GM18867 (cell line): ENCODE measurements at regions not wholly inside any gene's neighbourhood (a gene's known extent, or its start where the extent isn't known, plus 50 kb on each side); places are given as distances from the start of the nearest gene placed in this dataset.
"Not testable (repeated sequence)": the region's sequence is repeated elsewhere in the genome, so short reads cannot be mapped to it uniquely, and the experiment has no call there.

ENCODE experiments used
- ATAC-seq: cut with Tn5 transposase; IDR thresholded peaks from one replicate; pipeline ENCODE4 v1.9.1; 2021; ENCODE audit warnings: mild to moderate bottlenecking, moderate library complexity; ENCODE audit not compliant: unreplicated experiment

- no peak for ATAC-seq
These were observed 193.8 kb upstream of the AJAP1 start for GRCh38 chr1:4460651-4461050.

GRCh38 chr1:4461726-4462290 is 192.6 kb upstream of the AJAP1 start:
- ATAC-seq = no peak

- no peak for ATAC-seq
These were observed 191.5 kb upstream of the AJAP1 start for GRCh38 chr1:4462831-4463484.

DNA sequence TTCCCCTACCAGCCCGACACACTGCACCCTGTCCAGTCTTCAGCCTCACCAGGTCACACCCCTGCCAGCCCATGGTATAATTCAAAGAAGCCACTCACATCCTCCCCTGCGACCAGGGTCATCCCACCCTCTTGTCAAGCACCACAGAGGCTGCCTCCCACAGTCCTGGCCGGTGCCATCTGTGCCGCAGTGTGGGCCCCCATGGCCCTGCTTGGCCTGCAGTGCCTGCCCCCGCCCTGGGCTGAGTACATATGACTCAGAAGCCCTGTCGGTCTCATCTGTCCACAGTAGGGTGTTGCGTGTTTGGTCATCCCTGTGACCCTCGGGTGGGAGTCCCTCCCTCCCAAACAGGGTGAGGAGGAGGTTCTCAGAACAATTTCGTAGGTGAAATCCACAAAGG is 190.8 kb upstream of the AJAP1 start:
- no peak for ATAC-seq

DNA sequence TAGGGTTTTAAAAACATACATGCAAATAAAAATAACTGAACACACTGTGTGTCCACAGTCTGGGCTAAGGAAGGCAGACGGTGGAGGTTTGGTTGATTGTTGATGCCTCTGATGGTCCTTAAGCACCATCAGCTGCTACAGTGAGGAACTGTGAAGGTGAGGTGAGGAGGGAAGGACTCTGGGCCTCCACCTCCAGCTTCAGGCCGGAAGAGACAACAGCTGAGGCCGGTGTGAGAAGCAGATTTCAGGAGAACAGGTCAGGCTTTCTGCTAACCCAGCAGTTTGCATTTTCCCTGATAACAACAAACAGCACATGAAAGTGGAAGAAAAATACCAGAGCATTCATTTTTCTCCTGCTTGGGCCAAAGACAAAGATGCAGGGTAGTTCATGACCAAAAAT is 189.9 kb upstream of the AJAP1 start:
- no peak for ATAC-seq

DNA sequence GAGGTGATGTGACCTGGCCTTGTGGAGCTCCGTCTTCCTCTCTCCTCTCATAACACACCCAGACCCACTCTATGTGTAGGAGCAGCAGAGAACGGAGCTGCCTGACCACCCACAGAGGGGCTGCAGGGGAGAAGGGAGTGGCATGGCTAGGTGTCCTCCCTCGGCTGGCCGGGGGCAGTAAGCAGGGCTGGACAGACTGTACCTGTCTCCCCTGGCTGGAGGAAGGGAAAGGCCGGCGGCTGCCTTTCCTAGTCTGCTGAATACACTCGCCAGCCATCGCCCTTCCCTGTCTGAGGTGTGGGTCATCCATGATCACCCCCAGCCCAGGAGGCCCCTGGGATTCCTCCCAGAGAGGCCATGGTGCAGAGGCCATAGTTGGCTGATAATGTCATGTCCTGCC is 187.2 kb upstream of the AJAP1 start:
- ATAC-seq = no peak

DNA sequence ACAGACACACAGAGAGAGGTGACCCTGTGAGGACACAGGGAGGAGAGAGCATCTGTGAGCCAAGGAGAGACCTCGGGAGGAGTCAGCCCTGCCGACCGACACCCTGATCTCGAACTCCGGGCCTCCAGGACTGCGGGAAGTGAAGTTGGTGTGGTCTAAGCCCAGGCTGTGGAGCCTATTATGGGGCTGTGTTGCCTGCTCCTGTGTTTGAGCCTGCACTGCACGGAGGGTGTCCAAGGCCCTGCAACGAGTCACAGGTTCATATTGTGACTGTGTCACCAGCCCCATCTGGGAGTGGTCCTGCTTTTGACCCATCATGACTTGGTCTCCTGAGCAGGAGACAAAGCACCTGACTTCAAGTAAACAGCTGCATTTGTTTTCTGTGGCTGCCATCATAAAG is 186.0 kb upstream of the AJAP1 start:
- ATAC-seq = no peak

- ATAC-seq = no peak
These were observed 185.4 kb upstream of the AJAP1 start for GRCh38 chr1:4468804-4469514.

- ATAC-seq = no peak
These were observed 178.0 kb upstream of the AJAP1 start for GRCh38 chr1:4476394-4476793.

- ATAC-seq = no peak
These were observed 173.0 kb upstream of the AJAP1 start for GRCh38 chr1:4481451-4481850.

DNA sequence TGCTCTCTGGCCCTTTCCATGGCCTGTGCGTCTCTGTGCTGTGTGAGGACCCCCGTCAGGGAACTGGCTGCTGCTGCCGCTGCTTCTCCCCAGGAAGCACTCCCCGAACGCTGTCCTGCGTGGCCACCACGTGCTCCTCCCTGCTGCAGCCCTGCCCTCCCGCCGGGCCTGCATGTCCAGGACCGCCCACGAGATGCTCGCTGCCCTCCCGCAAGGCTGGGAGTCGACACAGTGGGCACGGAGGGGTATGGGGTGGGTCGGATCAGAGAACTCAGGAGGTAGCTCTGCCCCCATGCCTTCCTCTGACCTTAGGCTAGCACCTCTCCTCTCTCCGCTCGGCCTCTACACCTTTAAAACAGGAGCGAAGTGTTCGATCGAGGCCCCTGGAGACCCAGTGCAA is 171.9 kb upstream of the AJAP1 start:
- no peak for ATAC-seq

DNA sequence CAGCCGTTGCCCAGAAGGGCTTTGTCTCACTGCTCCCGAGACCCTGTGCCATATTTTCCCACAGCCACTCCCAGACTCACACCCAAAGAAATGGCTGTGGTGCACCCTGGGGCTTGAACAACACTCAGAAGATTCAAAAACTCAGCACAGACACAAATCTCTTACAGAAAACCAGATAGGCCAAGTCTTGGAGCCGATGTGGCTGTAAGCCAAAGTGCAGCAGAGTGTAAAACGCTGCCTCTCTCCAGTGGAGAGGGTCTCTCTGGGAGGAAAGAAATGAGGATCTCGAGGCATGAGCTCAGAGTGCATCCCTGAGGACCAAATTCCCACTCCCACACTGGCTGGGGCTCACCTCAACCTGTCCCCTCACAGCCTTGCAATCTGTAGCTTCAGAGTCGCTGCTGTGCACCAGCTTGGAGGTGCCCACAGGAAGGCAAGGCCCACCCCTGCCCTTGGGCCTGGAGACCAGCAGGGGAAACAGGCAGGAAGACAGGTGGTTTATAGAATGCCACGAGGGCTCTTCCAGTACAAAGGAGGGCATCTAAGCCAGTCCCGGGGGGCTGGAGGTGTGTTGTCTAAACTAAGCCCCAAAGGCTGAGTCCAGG is 171.3 kb upstream of the AJAP1 start:
- no peak for ATAC-seq

DNA sequence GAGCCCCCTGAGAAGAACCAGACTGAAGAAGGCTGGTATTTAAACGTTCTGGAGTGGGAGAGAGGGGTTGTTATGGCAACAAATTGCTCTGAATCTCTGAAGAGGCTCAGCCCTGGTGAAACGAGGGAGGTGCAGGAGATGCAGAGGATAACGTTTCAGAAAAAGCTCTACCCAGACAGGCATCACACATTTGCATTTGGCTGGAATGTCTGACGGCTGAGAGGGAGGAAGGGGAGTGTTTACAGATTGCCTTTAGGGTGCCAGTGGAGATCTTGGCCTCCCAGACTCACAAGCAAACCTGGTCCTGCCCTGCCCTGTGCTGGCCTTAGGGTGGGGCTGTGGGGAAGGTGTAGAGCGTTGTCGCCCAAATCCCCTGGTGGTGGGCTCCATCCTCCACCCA is 169.0 kb upstream of the AJAP1 start:
- no peak for ATAC-seq

DNA sequence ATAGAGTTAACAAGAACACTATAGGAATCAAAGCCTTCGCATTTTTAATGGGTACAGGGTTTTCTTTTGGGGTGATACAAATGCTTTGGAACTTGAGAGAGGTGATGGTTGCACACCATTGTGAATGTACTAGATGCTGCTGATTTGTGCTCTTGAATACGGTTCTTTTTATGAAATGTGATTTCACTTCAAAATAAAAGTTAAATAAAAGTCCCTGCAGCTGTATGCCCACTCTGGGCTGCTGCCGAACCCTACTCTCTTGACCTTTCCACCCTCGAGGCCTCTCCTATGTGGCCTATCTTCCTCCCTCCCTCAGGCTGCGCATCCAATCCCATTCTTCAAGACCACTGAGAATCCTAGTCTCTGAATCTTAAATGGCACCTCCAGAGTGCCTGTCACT is 168.5 kb upstream of the AJAP1 start:
- ATAC-seq = no peak

DNA sequence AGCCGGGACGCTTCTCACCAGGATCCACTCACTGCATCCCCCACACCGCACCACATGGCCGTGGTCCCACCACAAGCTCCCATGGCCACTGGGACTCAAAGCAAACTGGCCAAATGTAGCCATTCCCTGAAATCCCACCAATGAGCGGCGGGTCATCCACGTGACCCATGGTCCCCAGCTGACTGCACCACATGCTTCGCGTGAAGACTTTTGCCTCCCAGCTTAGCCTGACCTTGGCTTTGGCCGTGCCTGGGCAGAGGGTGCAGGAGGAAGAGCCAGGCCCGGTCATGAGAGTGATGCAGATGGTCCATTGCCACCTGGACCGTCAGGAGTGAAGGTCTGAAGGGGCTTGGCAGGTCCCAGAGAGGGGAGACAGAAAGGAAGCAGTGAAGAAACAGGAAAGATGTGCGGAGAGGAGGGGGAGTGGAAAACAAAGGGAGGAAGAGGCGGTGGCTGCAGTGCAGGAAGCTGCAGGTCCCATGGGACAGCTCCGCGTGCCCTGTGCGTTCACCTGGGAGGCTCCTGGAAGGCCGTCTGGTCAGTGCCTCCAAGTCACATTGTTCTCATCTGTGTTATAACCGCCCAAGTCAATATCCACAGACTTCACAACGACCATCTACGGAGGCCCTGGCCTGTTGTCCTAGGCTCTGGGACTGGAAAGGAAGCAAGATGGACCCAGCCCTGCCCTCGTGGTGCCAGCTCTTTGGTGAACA is 167.8 kb upstream of the AJAP1 start:
- no peak for ATAC-seq

DNA sequence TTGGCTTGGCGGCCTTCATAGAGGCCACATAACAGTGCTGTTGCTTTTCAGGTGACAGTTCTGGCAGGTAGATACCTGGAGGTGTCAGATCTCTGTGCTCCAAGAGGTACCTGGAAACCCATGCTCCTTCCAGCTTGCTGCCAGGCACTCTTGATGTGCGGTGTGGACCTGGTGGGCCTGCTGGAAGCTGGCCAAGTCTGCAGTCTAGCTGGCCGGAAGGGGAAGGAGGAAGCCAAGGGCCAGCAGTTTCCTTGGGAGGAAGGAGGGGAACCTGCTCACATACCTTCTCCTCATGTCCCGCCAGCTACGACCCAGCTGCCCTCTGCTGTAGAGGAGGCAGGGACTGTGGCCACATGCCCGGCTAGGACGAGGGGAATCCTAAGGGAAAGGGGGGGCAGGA is 166.4 kb upstream of the AJAP1 start:
- ATAC-seq = no peak

DNA sequence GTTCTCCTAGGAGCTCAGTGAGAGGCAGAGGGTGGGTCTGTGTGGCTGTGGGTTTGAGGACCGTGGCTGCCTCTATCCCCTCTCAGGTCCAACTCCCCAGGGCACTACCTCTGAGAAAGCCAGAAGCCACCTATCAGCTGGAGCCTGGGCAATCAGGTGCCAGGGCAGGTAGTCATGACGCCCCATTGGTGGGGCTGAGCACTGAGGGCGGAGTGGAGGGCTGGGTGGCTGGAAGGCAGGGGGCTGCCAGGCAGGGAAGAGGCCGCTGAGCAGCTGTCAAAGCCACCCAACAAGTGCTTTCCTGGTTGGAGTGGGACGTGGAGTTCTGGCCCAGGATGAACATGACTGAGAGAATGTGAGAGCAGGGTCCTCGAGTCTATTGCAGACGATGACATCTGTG is 164.9 kb upstream of the AJAP1 start:
- ATAC-seq = no peak

DNA sequence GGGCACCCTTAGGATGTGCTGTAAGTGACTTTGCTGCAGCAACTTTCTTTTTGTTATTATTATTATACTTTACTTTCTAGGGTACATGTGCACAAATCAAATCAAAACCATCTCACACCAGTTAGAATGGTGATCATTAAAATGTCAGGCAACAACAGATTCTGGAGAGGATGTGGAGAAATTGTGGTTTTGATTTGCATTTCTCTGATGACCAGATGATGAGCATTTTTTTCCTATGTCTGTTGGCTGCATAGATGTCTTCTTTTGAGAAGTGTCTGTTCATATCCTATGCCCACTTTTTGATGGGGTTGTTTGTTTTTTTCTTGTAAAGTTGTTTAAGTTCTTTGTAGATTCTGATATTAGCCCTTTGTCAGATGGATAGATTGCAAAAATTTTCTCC is 164.4 kb upstream of the AJAP1 start:
- ATAC-seq = not testable (repeated sequence)

- no peak for ATAC-seq
These were observed 160.4 kb upstream of the AJAP1 start for GRCh38 chr1:4494027-4494426.

DNA sequence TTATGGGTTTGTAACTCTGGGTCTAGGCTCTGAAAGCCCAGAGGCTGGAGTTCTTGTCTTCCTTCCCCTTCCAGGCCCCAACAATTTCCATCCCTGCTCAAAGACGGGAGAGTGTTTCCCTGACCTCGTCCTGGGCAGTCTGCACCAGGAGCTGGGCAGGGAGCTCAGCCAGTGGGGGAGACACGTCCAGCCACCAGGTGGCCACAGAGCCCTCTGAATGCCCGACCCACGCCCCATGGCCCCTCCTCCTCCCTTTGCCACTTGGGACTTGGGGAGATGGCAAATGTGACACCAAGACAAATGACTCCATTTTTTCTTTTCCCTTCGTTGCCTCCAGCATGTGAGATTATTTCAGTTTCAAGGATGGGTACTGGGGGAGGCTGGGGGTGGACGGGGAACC is 159.9 kb upstream of the AJAP1 start:
- ATAC-seq = no peak

GRCh38 chr1:4495809-4496208 is 158.6 kb upstream of the AJAP1 start:
- no peak for ATAC-seq

GRCh38 chr1:4500441-4500840 is 154.0 kb upstream of the AJAP1 start:
- no peak for ATAC-seq
